ENCODE measurements at regions not wholly inside any gene's neighbourhood (a gene's known extent, or its start where the extent isn't known, plus 50 kb on each side); places are given as distances from the start of the nearest gene placed in this dataset.

DNA sequence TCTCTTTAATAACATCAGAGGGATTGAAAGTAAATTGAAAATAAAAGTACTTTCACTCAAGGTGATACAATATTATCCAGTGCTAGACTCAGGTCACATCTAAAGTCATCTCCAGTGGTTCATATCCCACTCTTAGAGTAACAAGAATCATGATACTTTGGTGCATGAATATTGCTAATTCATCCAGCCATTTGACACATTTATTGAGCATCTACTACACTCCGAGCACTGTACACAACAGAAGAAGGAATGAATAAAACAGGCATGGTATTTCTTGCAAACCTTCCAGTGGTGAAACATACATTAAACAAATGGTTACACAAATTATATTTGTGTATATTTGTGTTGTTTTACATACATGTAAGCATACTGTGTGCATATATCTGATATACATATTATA is 116.0 kb upstream of the TMCC3 start:
- H3K4me3 ChIP-seq (ENCODE audit: low read length): no peak overlapping the region
- no peaks in the 10 kb centered on the region for H3K79me2 ChIP-seq (replicated peaks; ENCODE audit: insufficient read depth, low read length)
- no peak overlapping the region for H3K4me2 ChIP-seq (ENCODE audit: low read length)
- H3K9me2 ChIP-seq (ENCODE audit: insufficient read depth, low read length): no peaks in the 10 kb centered on the region
- TF ChIP-seq TAF1 (IDR thresholded peaks at IDR 0.05; ENCODE audit: low read depth) (no peak), EP300 (conservative IDR thresholded peaks at IDR 0.05; ENCODE audit: poor library complexity, severe bottlenecking) (no peak), POLR2AphosphoS5 (IDR thresholded peaks at IDR 0.05) (no peak), MXI1 (conservative IDR thresholded peaks at IDR 0.05; ENCODE audit: poor library complexity, severe bottlenecking) (no peak), RAD21 (conservative IDR thresholded peaks at IDR 0.05) (no peak), REST (IDR thresholded peaks at IDR 0.05; ENCODE audit: borderline replicate concordance) (no peak), EZH2 (IDR thresholded peaks at IDR 0.05; ENCODE audit: borderline replicate concordance, insufficient read depth, low read length, poor library complexity, severe bottlenecking) (no peak), SMC3 (conservative IDR thresholded peaks at IDR 0.05; ENCODE audit: poor library complexity) (no peak)
- TF ChIP-seq, protein P1, sequence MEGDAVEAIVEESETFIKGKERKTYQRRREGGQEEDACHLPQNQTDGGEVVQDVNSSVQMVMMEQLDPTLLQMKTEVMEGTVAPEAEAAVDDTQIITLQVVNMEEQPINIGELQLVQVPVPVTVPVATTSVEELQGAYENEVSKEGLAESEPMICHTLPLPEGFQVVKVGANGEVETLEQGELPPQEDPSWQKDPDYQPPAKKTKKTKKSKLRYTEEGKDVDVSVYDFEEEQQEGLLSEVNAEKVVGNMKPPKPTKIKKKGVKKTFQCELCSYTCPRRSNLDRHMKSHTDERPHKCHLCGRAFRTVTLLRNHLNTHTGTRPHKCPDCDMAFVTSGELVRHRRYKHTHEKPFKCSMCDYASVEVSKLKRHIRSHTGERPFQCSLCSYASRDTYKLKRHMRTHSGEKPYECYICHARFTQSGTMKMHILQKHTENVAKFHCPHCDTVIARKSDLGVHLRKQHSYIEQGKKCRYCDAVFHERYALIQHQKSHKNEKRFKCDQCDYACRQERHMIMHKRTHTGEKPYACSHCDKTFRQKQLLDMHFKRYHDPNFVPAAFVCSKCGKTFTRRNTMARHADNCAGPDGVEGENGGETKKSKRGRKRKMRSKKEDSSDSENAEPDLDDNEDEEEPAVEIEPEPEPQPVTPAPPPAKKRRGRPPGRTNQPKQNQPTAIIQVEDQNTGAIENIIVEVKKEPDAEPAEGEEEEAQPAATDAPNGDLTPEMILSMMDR (IDR thresholded peaks at IDR 0.05; ENCODE audit: poor library complexity, severe bottlenecking): no peak
- no peak overlapping the region for H3K27ac ChIP-seq (ENCODE audit: low read length)
- no peak overlapping the region for H2AFZ ChIP-seq (ENCODE audit: low read depth, low read length)
- H3K9me3 ChIP-seq (ENCODE audit: low read length): no peaks in the 10 kb centered on the region
- no peak overlapping the region for H3K9ac ChIP-seq (ENCODE audit: low read length)
- no peaks in the 10 kb centered on the region for H3K27me3 ChIP-seq (ENCODE audit: insufficient read depth, low read depth, low read length)
- H3F3A ChIP-seq (ENCODE audit: insufficient read depth, low read length, poor library complexity, severe bottlenecking): no peaks in the 10 kb centered on the region
- no peaks in the 10 kb centered on the region for H4K20me1 ChIP-seq (ENCODE audit: insufficient read depth)
- H3K36me3 ChIP-seq (ENCODE audit: insufficient read depth, low read length): no peaks in the 10 kb centered on the region

GRCh38 chr12:94763462-94763861 is 113.1 kb upstream of the TMCC3 start:
- Histone ChIP-seq H3F3A (ENCODE audit: insufficient read depth, low read length, poor library complexity, severe bottlenecking) (no peaks in the 10 kb centered on the region), H4K20me1 (ENCODE audit: insufficient read depth) (no peaks in the 10 kb centered on the region), H3K9me2 (ENCODE audit: insufficient read depth, low read length) (no peaks in the 10 kb centered on the region), H3K79me2 (replicated peaks; ENCODE audit: insufficient read depth, low read length) (no peaks in the 10 kb centered on the region), H3K9me3 (ENCODE audit: low read length) (no peaks in the 10 kb centered on the region), H3K4me2 (ENCODE audit: low read length) (no peak overlapping the region), H3K36me3 (ENCODE audit: insufficient read depth, low read length) (no peaks in the 10 kb centered on the region), H3K9ac (ENCODE audit: low read length) (no peak overlapping the region), H3K27me3 (ENCODE audit: insufficient read depth, low read depth, low read length) (no peaks in the 10 kb centered on the region), H2AFZ (ENCODE audit: low read depth, low read length) (no peak overlapping the region), H3K27ac (ENCODE audit: low read length) (no peak overlapping the region), H3K4me3 (ENCODE audit: low read length) (no peak overlapping the region)
- TF ChIP-seq MXI1 (conservative IDR thresholded peaks at IDR 0.05; ENCODE audit: poor library complexity, severe bottlenecking): no peak
- TF ChIP-seq TAF1 (IDR thresholded peaks at IDR 0.05; ENCODE audit: low read depth): no peak
- TF ChIP-seq SMC3 (conservative IDR thresholded peaks at IDR 0.05; ENCODE audit: poor library complexity): no peak
- no peak for TF ChIP-seq RAD21 (conservative IDR thresholded peaks at IDR 0.05)
- TF ChIP-seq, protein P1 (IDR thresholded peaks at IDR 0.05; ENCODE audit: poor library complexity, severe bottlenecking): no peak
- no peak for TF ChIP-seq REST (IDR thresholded peaks at IDR 0.05; ENCODE audit: borderline replicate concordance)
- no peak for TF ChIP-seq EZH2 (IDR thresholded peaks at IDR 0.05; ENCODE audit: borderline replicate concordance, insufficient read depth, low read length, poor library complexity, severe bottlenecking)
- TF ChIP-seq POLR2AphosphoS5 (IDR thresholded peaks at IDR 0.05): no peak
- no peak for TF ChIP-seq EP300 (conservative IDR thresholded peaks at IDR 0.05; ENCODE audit: poor library complexity, severe bottlenecking)
